OCI-LY1 (cell line): ENCODE measurements at regions not wholly inside any gene's neighbourhood (a gene's known extent, or its start where the extent isn't known, plus 50 kb on each side); places are given as distances from the start of the nearest gene placed in this dataset.

ENCODE experiments used
- EZH2 ChIP-seq: fragments of 200-600 bp; sonication (generic), shearing (Covaris generic); IDR thresholded peaks from 2 replicates; pipeline ENCODE4 v1.8.0; 2017; ENCODE audit warnings: borderline replicate concordance, mixed run types, mild to moderate bottlenecking, antibody characterized with exemption, low read length, moderate library complexity, mixed read lengths
- TF ChIP-seq, protein P1 (sequence below): fragments of 200-600 bp; sonication (generic), shearing (Covaris generic); IDR thresholded peaks from 2 replicates; pipeline ENCODE4 v1.5.1; 2017; ENCODE audit warnings: mild to moderate bottlenecking, antibody characterized with exemption, low read length, moderate library complexity, mixed read lengths

DNA sequence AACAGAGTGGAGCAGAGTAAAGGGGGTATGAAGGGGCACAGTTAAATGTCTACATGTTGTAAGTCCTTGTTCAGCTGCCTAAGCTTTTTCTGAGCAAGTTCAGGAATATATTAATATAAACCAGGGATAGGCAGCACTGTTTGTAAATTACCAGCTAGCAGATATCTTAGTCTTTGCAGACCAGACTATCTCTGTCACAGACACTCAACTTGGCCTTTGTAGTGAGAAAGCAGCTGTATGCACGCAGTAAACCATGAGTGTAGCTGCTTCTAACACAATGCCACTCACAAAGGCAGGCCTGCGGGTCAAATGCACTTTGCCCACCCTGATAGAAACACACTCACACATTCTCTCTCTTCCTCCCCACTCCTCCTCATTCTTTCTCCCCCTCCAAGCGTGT lies 1016.9 kb downstream of the UQCRFS1 start:
- TF ChIP-seq, protein P1, sequence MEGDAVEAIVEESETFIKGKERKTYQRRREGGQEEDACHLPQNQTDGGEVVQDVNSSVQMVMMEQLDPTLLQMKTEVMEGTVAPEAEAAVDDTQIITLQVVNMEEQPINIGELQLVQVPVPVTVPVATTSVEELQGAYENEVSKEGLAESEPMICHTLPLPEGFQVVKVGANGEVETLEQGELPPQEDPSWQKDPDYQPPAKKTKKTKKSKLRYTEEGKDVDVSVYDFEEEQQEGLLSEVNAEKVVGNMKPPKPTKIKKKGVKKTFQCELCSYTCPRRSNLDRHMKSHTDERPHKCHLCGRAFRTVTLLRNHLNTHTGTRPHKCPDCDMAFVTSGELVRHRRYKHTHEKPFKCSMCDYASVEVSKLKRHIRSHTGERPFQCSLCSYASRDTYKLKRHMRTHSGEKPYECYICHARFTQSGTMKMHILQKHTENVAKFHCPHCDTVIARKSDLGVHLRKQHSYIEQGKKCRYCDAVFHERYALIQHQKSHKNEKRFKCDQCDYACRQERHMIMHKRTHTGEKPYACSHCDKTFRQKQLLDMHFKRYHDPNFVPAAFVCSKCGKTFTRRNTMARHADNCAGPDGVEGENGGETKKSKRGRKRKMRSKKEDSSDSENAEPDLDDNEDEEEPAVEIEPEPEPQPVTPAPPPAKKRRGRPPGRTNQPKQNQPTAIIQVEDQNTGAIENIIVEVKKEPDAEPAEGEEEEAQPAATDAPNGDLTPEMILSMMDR, result no peak
- no peak for TF ChIP-seq EZH2
